ENCODE measurements at regions not wholly inside any gene's neighbourhood (a gene's known extent, or its start where the extent isn't known, plus 50 kb on each side); places are given as distances from the start of the nearest gene placed in this dataset.

DNA sequence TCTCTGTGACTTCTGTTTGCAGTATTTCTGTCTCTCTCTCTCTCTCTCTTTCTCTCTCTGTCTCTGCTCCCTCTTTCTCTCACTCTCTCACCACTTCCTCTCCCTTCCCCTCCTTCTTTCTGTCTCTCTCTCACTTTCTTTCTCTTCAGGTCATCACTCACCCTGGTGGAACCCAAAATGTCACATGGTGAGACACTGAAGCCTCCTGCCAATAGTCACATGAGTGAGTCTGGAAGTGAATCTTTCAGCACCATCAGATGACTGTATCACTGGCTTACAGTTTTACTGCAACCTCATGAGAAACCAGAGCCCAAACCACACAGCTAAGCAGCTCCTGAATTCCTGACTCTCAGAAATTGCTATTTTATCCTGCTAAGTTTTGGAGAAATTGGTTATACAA is 414.6 kb downstream of the CAAP1 start:
- Histone ChIP-seq H3K27ac (no peak overlapping the region), H3K4me1 (no peaks in the 10 kb centered on the region), H3K27me3 (no peaks in the 10 kb centered on the region), H3K4me3 (no peak overlapping the region), H3K9me3 (no peaks in the 10 kb centered on the region), H3K36me3 (ENCODE audit: low read depth, missing control alignments) (no peaks in the 10 kb centered on the region)
- intact Hi-C loops (cut with DNase I; ENCODE audit: low total_unique reads), result no loop called here
- no peak for DNase-seq
- TF ChIP-seq, protein P1, sequence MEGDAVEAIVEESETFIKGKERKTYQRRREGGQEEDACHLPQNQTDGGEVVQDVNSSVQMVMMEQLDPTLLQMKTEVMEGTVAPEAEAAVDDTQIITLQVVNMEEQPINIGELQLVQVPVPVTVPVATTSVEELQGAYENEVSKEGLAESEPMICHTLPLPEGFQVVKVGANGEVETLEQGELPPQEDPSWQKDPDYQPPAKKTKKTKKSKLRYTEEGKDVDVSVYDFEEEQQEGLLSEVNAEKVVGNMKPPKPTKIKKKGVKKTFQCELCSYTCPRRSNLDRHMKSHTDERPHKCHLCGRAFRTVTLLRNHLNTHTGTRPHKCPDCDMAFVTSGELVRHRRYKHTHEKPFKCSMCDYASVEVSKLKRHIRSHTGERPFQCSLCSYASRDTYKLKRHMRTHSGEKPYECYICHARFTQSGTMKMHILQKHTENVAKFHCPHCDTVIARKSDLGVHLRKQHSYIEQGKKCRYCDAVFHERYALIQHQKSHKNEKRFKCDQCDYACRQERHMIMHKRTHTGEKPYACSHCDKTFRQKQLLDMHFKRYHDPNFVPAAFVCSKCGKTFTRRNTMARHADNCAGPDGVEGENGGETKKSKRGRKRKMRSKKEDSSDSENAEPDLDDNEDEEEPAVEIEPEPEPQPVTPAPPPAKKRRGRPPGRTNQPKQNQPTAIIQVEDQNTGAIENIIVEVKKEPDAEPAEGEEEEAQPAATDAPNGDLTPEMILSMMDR (IDR thresholded peaks at IDR 0.05), result no peak
- no peak for TF ChIP-seq POLR2A (IDR thresholded peaks at IDR 0.05)

DNA sequence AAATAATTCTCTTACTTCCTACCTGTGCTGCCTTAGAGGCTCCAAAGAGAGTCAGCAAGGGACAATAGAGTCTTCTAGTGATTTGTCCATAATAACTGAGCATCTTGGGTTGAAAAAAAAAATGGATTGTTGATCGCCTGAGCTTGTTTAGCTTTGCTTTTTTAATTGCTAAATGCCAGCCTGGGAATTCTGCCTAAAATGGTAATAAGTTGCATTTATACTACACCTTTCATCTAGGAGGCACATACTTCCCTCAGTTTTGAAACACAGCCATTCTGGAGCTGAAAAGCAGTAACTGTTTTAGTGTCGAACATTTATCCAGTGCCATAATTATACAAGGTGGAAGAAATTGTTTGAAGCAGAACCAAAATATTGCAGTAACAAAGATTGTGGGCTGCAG is 421.3 kb downstream of the CAAP1 start:
- no peak overlapping the region for H3K4me3 ChIP-seq
- no peak for DNase-seq
- intact Hi-C loops (cut with DNase I; ENCODE audit: low total_unique reads), result no loop called here

DNA sequence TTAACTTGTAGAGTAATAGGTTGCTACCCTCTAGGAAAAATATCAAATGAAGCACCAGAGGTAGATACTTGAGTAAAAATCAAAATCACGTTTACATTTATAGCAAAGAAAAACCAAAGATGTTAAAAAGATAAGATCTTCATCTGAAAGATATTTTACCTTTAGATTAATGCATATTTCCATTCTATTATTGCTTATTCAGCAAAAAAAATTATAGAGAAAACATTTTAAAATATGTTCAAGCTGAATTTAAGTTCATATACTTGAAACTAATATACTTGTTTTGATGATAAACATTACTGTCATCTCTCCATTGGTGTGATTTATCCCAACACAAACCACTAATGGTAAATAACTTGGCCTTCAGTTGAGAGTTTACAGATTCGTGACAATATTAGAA is 422.3 kb downstream of the CAAP1 start:
- Histone ChIP-seq H3K9me3 (no peaks in the 10 kb centered on the region), H3K36me3 (ENCODE audit: low read depth, missing control alignments) (no peaks in the 10 kb centered on the region), H3K4me3 (no peak overlapping the region), H3K27me3 (no peaks in the 10 kb centered on the region), H3K4me1 (no peaks in the 10 kb centered on the region), H3K27ac (no peak overlapping the region)
- 76 to 80% methylated on average over 2 of the region's 2 CpGs for WGBS, 2 donors
- intact Hi-C loops (cut with DNase I; ENCODE audit: low total_unique reads), result no loop called here
- TF ChIP-seq, protein P1 (IDR thresholded peaks at IDR 0.05), result no peak
- no peak for TF ChIP-seq POLR2A (IDR thresholded peaks at IDR 0.05)
- no peak for DNase-seq

More for the DNA sequence above, 421.3 kb downstream of the CAAP1 start:
- Histone ChIP-seq H3K9me3 (no peaks in the 10 kb centered on the region), H3K27me3 (no peaks in the 10 kb centered on the region), H3K36me3 (ENCODE audit: low read depth, missing control alignments) (no peaks in the 10 kb centered on the region), H3K4me1 (no peaks in the 10 kb centered on the region), H3K27ac (no peak overlapping the region)
- no peak for TF ChIP-seq POLR2A (IDR thresholded peaks at IDR 0.05)
- TF ChIP-seq, protein P1 (IDR thresholded peaks at IDR 0.05), result no peak
- WGBS, 2 donors, result 82 to 89% methylated on average over 2 of the region's 2 CpGs

DNA sequence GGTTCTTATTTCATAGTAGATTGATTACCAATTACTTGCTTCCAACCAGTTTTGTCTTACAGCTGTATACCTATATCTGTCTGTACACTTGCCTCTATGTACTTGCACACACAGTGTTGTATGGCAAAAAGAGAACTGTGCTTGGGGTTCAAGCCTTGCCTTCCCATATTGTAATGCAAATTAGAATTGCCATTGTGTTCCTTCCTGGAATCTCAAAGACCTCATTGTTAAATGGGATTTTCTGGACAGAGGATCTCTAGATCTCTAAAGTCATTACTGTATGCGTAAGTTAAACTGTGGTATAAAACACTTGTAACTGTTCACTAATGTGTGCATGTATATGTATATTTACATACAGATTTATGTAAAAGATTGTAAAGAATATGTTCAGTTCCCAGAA is 428.8 kb downstream of the CAAP1 start:
- no peak for TF ChIP-seq POLR2A (IDR thresholded peaks at IDR 0.05)
- TF ChIP-seq, protein P1 (IDR thresholded peaks at IDR 0.05), result no peak
- Histone ChIP-seq H3K27me3 (no peaks in the 10 kb centered on the region), H3K36me3 (ENCODE audit: low read depth, missing control alignments) (no peaks in the 10 kb centered on the region), H3K4me1 (no peaks in the 10 kb centered on the region), H3K4me3 (no peak overlapping the region), H3K9me3 (no peaks in the 10 kb centered on the region), H3K27ac (no peak overlapping the region)
- 94 to 96% methylated on average over 1 of the region's 1 CpG for WGBS, 2 donors
- DNase-seq, result no peak
- intact Hi-C loops (cut with DNase I; ENCODE audit: low total_unique reads), result no loop called here

DNA sequence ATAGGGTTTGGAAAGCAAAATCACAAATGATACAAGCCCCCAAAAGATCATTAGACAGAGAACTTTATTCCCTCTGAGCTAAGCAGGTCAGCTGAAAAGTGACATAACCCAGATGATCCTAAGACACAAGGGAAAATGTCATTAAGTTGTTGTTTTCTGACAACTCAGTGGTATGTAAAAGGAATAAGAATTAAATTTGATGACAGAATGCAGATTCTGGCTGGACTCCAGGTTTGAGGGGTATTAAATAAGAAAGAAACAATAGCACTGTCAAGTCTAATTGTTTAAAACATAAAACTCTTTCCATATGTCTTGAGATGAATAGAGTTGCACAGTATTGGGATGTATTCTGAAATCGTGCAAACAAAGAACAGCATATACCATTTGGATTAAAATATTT is 429.9 kb downstream of the CAAP1 start:
- H3K4me1 ChIP-seq, result no peaks in the 10 kb centered on the region
- intact Hi-C loops (cut with DNase I; ENCODE audit: low total_unique reads), result no loop called here
- no peak overlapping the region for H3K4me3 ChIP-seq
- TF ChIP-seq, protein P1 (IDR thresholded peaks at IDR 0.05), result no peak
- TF ChIP-seq POLR2A (IDR thresholded peaks at IDR 0.05), result no peak
- DNase-seq, result no peak
- H3K27me3 ChIP-seq, result no peaks in the 10 kb centered on the region
- no peaks in the 10 kb centered on the region for H3K36me3 ChIP-seq (ENCODE audit: low read depth, missing control alignments)
- no peak overlapping the region for H3K27ac ChIP-seq
- 82 to 83% methylated on average over 1 of the region's 1 CpG for WGBS, 2 donors
- H3K9me3 ChIP-seq, result no peaks in the 10 kb centered on the region

Data from testis (tissue), 2 donors.